Renal cortex interstitium (tissue), 11 donors: ENCODE measurements at regions not wholly inside any gene's neighbourhood (a gene's known extent, or its start where the extent isn't known, plus 50 kb on each side); places are given as distances from the start of the nearest gene placed in this dataset.
"Not testable (repeated sequence)": the region's sequence is repeated elsewhere in the genome, so short reads cannot be mapped to it uniquely, and the experiment has no call there.

Experiments
- DNase-seq, 11 donors: peaks; one replicate each; pipeline ENCODE4 v3.0.0-alpha.2; 2013; ENCODE audit warnings: low read depth in 9 of 11, low spot score in 4 of 11; ENCODE audit errors: extremely low read depth in 1 of 11

DNA sequence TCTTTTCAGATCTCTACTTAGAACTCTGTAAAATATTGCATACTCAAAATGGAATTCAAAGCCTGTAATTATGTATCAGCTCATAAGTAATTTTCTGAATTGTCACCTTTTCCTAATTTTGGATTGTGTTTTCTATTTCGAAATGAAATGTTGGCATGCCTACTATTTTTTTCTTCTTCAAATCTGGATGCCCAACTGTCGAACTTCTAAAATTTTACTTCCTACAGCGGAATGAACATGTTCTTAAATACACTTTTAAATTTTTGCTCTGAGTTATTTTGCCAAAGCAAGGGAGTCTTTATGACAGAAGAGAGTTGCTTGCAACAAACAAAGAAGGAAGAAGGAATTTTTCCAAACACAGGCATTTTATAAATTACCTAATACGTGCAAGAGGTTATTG is 336.0 kb downstream of the ADCYAP1 start:
- no peak for DNase-seq

DNA sequence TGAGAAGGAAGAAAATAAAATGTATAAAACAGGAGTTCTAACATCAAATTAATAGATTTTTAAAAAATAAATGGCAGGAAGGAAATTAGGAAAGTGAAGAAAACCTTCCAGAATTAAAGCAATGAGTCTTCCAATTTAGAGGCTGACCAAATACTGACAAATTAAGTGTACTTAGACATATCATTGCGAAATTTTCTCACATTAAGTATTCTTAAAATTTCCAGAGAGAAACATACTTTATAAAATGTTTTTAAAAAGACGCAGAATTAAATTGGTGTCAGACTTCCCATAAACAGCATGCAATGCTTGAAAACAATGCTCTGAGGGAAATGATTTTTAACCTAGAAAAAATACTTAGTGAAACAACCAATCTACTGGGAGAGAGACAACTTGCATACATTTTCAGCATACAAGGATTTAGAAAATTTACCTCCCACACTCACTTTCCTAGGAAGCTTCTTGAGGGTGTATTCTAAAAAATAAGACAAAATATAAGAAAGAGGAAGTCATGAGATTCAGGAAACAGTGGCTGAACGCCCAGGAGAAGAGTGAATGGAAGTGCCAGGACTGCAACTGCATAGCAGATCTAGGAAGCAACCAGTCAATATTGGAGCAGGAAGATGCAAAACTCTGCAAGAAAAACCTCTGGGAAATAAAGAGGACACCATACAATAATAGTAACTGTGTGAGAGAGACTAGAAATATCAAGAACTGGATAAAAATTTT is 339.9 kb downstream of the ADCYAP1 start:
- no peak for DNase-seq

DNA sequence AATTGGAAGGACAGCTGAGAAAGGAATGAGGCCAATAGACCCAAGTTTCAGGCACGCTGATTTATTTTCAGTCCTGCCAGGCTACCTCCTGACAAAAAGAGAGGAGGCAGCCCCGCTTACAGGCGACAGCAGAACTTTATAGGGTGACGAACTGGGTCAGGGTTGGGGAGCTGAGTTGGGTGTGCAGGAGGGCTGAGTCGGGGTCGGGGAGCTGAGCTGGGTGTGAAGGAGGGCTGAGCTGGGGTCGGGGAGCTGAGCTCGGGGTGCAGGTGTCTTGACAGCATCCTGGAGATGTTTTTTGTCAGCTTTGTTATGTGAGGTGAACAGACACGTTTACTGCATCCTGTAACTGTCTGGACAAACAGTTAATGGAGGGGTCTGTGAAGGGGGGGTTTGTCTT is 342.2 kb downstream of the ADCYAP1 start:
- DNase-seq = no peak

DNA sequence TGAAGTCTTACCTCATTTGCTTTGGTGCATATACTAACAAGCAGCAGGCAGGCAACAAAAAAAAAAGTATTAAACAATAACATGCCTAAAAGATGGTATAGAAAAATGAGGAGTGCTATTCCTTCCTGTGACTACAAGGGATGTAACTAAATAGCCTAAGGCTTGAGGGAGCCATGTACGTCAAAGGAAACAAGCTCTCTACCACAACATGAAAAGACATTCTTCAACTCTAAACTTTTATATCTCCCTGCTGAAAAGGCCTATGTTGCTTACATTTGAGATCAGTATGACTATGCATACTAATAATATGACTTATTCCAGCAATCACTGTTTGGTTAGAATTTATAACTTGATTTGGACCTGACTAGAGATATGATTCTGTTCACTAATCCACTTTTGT is 347.9 kb downstream of the ADCYAP1 start:
- DNase-seq = no peak

DNA sequence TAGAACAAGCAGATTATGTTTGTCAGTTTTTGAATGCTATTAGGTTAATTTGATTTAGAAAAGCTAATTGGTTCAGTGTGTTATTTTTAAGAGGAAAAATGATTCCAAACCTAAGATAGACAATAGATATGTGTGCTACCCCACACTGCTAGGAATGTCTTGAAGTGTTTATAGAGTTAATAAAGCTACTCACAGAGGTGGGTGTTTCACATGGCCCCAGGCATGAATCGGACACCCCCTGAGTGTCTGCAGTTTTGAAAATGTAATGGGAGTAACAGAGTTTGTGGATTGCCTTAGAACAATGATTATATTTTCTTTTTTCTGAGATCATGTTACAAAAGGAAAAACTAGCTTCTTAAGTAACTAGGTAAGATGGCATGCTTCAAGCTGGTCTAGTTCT is 348.3 kb downstream of the ADCYAP1 start:
- DNase-seq = no peak

DNA sequence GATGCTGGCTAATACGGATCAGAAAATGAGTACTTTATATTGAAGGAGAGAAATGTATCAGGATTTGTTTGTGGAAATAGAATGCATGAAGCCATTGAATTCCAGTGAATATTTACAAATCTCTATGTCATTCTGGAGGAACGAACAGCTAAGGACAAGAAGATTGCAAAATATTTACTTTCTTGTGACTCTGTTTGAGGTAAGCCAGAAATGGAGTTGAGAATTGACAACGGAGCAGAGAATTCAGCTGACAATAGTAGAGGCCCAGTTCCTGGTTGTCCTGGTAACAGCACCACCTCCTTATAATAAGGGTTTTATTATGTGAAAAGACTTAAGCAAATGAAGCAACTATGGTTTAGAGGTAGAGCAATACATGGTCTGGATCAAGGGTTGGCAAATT is 349.2 kb downstream of the ADCYAP1 start:
- DNase-seq = no peak

DNA sequence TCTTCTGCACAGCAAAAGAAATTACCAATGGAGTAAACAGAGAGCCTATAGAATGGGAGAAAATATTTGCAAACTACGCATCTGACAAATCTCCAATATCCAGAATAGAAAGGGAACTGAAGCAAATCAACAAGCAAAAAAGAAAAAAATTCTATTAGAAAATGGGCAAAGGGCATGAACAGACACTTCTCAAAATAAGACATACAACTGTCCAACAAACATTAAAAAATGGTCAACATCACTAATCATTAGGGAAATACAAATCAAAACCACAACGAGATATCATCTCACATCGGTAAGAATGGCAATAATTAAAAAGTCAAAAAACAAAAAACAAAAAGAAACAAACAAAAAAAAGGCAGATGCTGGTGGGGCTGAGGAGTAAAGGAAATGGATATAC is 356.4 kb downstream of the ADCYAP1 start:
- DNase-seq = no peak

DNA sequence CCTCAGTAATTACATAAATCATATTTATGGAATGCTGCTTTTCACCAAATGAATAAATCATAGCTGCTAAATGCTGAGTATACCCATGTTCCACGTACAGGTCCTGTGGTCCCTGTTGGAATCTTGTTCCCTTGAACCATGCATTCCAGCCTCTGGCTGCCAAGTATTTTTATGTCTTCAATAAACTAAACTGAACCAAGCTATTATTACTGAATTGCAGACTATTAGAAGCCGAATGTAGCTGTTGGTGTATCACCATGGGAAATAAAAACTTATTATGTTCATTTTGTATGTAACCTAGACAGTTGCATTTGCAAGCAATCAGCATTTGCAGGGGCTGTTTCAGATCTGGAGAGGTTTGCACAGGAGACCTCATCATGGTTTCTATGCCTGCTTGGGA is 362.4 kb downstream of the ADCYAP1 start:
- DNase-seq = no peak

DNA sequence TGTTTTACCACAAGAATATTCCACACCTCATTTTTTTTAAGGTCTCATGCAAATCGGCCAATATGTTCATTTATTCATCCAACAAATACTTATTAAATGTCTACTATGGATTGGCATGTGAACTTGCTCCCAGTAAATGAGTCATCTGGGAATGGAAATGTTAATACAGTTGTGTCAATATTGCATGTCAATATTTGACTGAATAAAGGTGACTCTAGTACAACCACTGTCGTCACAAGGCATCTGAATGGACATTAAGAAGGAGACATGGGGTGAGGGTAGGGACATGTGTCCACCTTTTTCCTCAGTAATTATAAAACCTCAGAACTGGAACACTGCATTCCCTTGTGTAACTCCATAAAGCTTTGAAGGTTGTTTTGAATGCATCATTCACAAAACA is 365.4 kb downstream of the ADCYAP1 start:
- DNase-seq = no peak

DNA sequence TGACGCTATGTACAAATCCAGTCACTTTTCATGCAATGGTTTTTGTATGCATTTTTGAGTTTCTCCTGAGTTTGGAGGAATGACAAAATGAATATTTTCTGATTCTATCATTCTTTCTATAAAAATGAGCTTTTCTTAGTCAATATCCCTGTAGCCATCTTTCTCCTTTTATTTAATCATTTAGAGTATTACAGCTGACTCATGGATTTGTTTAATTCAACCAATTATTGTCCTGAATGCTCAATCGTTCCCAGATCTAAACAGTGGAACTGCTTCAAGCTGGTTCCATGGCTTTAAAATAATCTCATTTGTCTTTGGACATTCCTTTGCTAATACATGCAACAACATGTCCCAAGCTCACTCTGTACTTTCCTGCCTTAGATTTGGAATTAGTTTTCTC is 368.8 kb downstream of the ADCYAP1 start:
- DNase-seq = no peak

DNA sequence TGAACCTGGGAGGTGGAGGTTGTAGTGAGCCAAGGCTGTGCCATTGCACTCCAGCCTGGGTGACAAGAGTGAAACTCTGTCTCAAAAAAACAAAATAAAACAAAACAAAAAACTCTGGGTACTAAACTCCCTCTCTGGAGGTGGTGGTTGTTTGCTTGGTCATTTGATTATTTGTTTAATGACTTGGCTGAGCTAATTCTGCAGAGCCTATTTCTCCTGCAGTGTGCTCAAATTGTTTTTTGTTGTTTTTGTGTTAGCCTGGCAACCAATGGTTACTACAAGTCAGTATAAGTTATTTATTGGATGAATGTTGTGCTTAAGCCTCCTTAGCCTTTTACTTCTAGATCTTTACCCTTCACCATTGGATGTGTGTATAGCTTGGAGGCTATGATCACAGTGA is 387.5 kb downstream of the ADCYAP1 start:
- DNase-seq = no peak

DNA sequence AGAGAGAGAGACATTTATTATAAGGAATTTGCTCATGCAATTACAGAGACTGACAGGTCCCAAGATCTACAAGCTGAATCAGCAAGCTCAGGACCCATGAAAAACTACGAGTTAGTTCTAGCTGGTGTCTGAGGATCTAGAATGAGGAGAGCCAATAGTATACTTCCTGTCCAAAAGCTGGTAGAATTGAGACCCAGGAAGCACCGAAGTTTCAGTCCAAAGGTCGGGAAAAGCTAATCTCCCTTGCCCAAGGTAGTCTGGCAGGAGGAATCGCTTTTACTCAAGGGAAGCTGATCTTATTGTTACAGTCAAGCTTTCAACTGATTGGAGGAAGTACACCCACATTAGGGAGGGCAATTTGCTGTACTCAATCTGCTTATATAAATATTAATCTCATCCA is 389.6 kb downstream of the ADCYAP1 start:
- DNase-seq = peak in 1 of 11 donors; percentile 5

DNA sequence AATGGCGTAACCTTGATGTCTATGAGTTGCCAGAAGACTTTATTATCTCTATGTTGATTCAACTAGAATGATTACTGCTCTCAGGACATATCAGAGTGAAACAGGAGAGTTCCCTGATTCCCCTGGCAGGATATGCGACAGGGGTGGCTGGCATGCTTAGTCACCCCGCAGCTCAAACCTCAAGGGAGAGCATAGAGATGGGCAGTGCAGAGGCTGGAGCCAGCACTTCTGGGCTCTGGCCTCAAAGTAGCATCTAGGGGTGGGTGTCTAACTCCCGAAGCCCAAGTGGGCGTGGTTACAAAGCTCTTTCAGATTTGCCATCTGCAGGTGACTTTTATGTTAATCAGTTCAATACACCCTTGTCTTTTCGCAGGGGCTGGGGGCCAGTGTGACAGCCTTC is 391.6 kb downstream of the ADCYAP1 start:
- DNase-seq = no peak

DNA sequence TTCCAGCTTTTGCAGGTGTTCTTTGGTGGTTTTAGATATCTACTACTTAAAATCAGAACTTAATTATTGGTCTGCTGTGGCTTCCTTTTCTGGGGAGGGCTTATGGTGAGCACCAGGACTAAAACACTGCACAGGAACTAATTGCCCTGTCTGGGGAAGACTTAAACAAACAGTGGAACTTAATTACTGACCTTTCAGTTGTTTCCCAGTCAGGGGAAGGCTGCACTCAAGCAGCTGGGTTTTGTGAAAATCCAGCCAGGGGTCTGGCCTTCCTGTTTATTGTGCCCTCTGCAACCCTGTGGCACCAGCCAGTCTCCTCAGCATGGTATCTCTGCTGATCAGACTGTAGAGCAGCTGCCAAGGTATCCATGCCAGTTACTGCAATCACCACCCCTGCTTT is 398.2 kb downstream of the ADCYAP1 start:
- no peak for DNase-seq

DNA sequence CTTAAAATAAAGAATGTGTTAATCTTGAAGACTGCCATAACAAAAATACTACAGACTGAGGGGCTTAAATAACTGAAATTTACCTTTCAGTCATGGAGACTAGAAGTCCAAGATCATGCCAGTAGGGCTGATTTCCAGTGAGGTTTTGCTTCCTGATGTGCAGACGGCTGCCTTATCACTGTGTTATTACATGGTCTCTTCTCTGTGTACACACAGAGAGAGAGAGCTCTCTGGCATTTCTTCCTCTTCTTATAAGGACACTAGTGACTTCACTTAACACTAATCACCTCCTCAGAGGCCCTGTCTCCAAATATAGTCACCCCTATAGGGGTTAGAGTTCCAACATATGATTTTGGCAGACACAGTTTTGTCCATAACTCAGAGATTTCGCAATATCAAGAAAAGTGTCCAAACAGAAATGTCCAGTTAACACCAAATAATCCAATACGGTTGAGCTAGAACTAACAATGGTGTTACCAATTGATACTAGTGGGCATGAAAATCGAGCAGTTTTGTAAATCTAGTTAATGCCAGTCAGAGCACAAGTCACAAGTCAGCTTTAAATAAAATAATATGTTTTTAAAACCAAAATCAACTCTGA is 399.8 kb downstream of the ADCYAP1 start:
- no peak for DNase-seq

DNA sequence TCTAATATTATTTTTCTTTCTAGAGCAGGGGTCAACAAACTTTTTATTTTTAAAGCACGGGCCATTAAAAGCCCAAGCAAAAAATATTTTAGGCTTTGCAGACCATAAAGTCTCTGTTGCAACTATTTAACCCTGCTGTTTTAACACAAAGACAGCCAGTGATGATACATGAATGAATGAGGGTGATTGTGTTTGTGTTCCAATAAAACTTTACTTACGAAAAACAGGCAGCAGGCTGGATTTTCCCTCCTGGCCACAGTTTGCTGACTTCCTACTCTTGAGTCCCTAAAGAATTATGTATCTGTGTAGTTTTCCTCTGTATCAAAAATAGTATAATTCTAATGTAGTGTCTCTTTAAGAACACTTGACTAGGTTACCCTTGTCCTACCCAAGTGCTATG is 402.0 kb downstream of the ADCYAP1 start:
- DNase-seq = no peak

DNA sequence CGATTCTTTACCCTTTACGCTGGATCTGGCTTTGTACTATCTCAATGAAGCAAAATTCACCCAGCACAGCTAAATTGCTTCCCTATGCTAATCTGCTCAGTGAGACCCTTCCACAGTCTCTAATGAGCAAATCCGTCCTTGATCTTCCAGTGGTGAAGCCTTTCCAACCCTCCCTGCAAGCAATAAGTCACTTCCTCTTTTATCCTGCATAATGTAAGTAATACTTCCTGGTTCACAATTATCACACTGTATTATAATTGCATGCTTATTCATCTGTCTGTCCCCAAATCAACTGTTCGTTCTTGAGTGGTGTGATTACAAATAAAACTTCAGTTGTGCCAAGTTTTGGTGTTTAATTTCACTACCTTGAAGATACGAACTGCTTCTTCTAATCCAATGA is 404.0 kb downstream of the ADCYAP1 start:
- DNase-seq = no peak

DNA sequence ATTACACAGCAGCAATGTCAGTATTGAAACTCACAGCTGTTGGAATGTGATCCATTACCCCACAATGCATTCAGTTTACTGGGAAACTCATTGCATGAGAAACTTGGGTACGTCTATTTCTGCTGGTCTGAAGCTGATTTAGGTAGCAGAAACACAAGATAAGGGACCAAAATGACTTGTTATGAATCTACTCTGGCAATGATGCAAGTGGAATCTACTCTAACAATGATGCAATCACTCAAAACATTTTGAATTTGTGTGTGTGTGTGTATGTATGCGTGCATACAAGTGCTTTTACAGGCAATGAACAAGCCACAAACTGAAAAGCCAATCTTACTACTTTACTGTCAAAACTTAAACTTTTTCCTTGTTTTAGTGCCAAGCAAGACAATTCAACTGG is 406.7 kb downstream of the ADCYAP1 start:
- DNase-seq = no peak

DNA sequence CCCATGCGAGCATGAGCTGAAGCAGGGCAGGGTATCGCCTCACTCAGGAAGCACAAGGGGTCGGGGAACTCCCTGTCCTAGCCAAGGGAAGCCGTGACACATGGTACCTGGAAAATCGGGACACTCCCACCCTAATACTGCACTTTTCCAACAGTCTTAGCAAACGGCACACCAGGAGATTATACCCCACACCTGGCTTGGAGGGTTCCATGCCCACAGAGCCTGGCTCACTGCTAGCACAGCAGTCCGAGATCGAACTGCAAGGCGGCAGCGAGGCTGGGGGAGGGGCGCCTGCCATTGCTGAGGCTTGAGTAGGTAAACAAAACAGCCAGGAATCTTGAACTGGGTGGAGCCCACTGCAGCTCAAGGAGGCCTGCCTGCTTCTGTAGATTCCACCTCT is 430.7 kb downstream of the ADCYAP1 start:
- DNase-seq = not testable (repeated sequence)

DNA sequence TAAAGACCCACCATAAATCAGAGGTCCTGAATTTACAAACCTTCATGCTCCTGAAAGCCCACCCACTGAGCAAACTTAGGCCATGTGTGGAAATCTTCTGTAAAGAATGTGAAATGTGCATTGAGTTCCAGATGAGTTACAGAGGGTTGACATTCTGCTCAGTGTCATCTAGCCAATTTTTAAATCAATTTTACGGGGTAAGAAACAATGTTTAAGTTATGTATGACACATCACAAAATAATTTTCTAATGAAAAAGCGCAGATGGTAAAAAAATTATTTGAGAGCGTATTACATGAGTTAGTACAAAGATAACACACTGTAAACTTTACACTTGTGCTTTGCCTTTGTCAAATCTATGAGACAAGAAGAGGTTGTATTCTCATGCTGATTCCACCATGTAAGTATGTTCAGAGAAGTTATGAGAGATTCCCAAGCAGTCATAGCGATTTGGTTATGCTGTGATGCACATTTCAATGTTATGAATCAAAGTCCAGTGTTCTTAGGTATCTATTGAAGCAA is 446.3 kb downstream of the ADCYAP1 start:
- peak in 6 of 11 donors; percentile 2 to 13 (median 5) for DNase-seq

DNA sequence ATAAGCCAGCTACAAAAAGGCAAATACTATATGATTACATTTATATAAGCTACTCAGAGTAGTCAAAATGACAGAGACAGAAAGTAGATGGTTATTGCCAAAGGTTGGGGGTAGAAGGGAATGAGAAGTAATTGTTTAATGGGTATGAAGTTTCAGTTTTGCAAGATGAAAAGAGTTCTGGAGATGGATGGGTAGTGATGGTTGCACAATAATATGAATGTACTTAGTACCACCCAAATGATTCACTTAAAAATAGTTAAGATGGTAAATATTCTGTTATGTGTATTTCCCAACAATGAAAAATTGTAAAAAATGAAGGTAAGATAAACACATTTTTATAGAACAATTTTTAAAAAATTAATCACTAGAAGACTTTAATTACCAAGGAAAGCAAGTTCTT is 448.4 kb downstream of the ADCYAP1 start:
- DNase-seq = no peak
